ENCODE measurements at regions not wholly inside any gene's neighbourhood (a gene's known extent, or its start where the extent isn't known, plus 50 kb on each side); places are given as distances from the start of the nearest gene placed in this dataset.
"Not testable (repeated sequence)": the region's sequence is repeated elsewhere in the genome, so short reads cannot be mapped to it uniquely, and the experiment has no call there.

GRCh38 chr22:48299801-48300200, 1527.9 kb downstream of the BRD1 start:
- no peaks in the 10 kb centered on the region for H3K4me1 ChIP-seq (ENCODE audit: insufficient read depth)
- H3K9me3 ChIP-seq (ENCODE audit: low read depth) = no peaks in the 10 kb centered on the region
- H3K27me3 ChIP-seq (replicated peaks; ENCODE audit: insufficient read depth) = no peaks in the 10 kb centered on the region
- H3K27ac ChIP-seq = no peak overlapping the region
- H2AFZ ChIP-seq = no peak overlapping the region
- no peak overlapping the region for H3K4me3 ChIP-seq
- H3K36me3 ChIP-seq (ENCODE audit: low read depth) = no peaks in the 10 kb centered on the region
- H3K9ac ChIP-seq = no peak overlapping the region
- H4K20me1 ChIP-seq (ENCODE audit: insufficient read depth) = no peaks in the 10 kb centered on the region
- H3K9me2 ChIP-seq (ENCODE audit: insufficient read depth) = no peaks in the 10 kb centered on the region
- in situ Hi-C loops (cut with MboI) = no loop called here
- no peak for DNase-seq
- no peak overlapping the region for H3K4me2 ChIP-seq (ENCODE audit: unreplicated experiment)
- WGBS, 2 experiments (ENCODE audit: low coverage in 1 of 2, low lambda C conversion rate in 2 of 2, missing lambda C conversion rate in 2 of 2) = 70 to 72% methylated on average over 18 of the region's 18 CpGs
- no peaks in the 10 kb centered on the region for H3K79me2 ChIP-seq (ENCODE audit: insufficient read depth)
- H3F3A ChIP-seq (ENCODE audit: insufficient read depth) = no peaks in the 10 kb centered on the region
- TF ChIP-seq EZH2 (IDR thresholded peaks at IDR 0.05; ENCODE audit: insufficient read depth, poor library complexity, severe bottlenecking) (no peak), EZH2phosphoT487 (IDR thresholded peaks at IDR 0.05; ENCODE audit: insufficient read depth, low read depth) (no peak)

DNA sequence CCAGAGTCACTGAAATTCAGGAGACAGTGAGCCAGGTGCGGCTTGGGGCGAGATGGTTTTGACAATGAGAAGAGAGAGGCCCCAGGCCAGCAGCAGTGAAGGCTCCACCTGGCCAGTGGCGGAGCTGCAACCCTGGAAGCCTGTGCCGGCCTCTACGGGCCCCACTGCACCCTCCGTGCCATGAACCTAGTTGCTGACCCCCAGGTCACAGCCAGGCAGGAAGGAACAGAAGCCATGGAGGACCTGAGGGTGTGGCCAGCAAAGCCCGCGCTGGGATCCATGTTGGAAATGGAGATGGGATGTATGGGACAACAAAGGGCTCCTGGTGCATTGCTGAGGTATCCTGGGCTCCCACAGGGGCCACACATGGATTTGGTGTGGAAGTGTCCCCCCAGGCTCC, 1528.5 kb downstream of the BRD1 start:
- Histone ChIP-seq H3K9me2 (ENCODE audit: insufficient read depth) (no peaks in the 10 kb centered on the region; the same call in 1 of the 2 replicates), H3K9ac (no peak overlapping the region), H3K27me3 (replicated peaks; ENCODE audit: insufficient read depth) (no peaks in the 10 kb centered on the region), H3K4me3 (no peak overlapping the region), H3K4me1 (ENCODE audit: insufficient read depth) (no peaks in the 10 kb centered on the region), H2AFZ (no peak overlapping the region), H3K4me2 (ENCODE audit: unreplicated experiment) (no peak overlapping the region), H3K79me2 (ENCODE audit: insufficient read depth) (no peaks in the 10 kb centered on the region), H3K27ac (no peak overlapping the region), H3K9me3 (ENCODE audit: low read depth) (no peaks in the 10 kb centered on the region), H4K20me1 (ENCODE audit: insufficient read depth) (no peaks in the 10 kb centered on the region), H3F3A (ENCODE audit: insufficient read depth) (no peaks in the 10 kb centered on the region), H3K36me3 (ENCODE audit: low read depth) (no peaks in the 10 kb centered on the region)
- in situ Hi-C loops (cut with MboI) = no loop called here
- 56 to 57% methylated on average over 8 of the region's 8 CpGs for WGBS, 2 experiments (ENCODE audit: low coverage in 1 of 2, low lambda C conversion rate in 2 of 2, missing lambda C conversion rate in 2 of 2)
- TF ChIP-seq EZH2phosphoT487 (IDR thresholded peaks at IDR 0.05; ENCODE audit: insufficient read depth, low read depth) (no peak), EZH2 (IDR thresholded peaks at IDR 0.05; ENCODE audit: insufficient read depth, poor library complexity, severe bottlenecking) (no peak)
- no peak for DNase-seq

DNA sequence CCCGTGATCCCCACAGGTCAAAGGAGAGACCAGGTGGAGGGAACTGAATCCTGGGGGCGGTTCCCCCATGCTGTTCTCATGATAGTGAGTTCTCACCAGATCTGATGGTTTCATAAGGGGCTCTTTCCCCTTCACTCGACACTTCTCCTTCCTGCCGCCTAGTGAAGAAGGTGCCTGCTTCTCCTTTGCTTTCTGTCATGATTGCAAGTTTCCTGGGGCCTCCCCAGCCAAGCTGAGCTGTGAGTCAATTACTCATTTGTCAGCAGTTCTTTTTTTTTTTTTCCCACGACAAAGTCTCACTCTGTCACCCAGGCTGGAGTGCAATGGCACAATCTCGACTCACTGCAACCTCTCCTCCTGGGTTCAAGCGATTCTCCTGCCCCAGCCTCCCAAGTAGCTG, 1530.4 kb downstream of the BRD1 start:
- H3K9me2 ChIP-seq (ENCODE audit: insufficient read depth) = no peaks in the 10 kb centered on the region; the same call in 1 of the 2 replicates
- WGBS, 2 experiments (ENCODE audit: low coverage in 1 of 2, low lambda C conversion rate in 2 of 2, missing lambda C conversion rate in 2 of 2) = 45 to 61% methylated on average over 5 to 7 of the region's 7 CpGs
- H3K27ac ChIP-seq = no peak overlapping the region
- in situ Hi-C loops (cut with MboI) = no loop called here
- no peak overlapping the region for H3K4me2 ChIP-seq (ENCODE audit: unreplicated experiment)
- no peak overlapping the region for H3K9ac ChIP-seq
- H3F3A ChIP-seq (ENCODE audit: insufficient read depth) = no peaks in the 10 kb centered on the region
- no peak overlapping the region for H3K4me3 ChIP-seq
- H3K27me3 ChIP-seq (replicated peaks; ENCODE audit: insufficient read depth) = no peaks in the 10 kb centered on the region
- no peaks in the 10 kb centered on the region for H3K4me1 ChIP-seq (ENCODE audit: insufficient read depth)
- no peak overlapping the region for H2AFZ ChIP-seq
- no peaks in the 10 kb centered on the region for H3K9me3 ChIP-seq (ENCODE audit: low read depth)
- DNase-seq = no peak
- TF ChIP-seq EZH2phosphoT487 (IDR thresholded peaks at IDR 0.05; ENCODE audit: insufficient read depth, low read depth) (no peak), EZH2 (IDR thresholded peaks at IDR 0.05; ENCODE audit: insufficient read depth, poor library complexity, severe bottlenecking) (no peak)
- no peaks in the 10 kb centered on the region for H4K20me1 ChIP-seq (ENCODE audit: insufficient read depth)
- no peaks in the 10 kb centered on the region for H3K36me3 ChIP-seq (ENCODE audit: low read depth)
- no peaks in the 10 kb centered on the region for H3K79me2 ChIP-seq (ENCODE audit: insufficient read depth)

DNA sequence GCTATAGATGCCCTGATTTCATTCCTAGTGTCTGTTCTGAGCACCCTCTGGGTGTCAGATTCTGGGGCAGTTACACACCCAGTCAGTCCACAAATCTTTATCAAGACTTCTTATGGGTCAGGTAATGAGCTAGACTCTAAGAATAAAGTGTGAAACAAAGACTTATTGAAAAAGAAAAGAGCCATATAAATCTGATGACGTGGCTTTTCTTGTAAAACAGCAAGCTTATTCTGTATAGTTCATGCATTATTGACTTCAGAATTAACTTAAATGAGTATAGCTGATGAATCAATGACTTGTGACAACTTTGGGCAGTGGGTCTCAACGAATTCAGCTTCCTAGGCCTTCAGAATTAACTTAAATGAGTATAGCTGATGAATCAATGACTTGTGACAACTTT, 1527.5 kb downstream of the TBC1D22A start:
- H4K20me1 ChIP-seq (ENCODE audit: insufficient read depth); H3K9me2 ChIP-seq (ENCODE audit: insufficient read depth); H3K36me3 ChIP-seq (ENCODE audit: low read depth); H3K9me3 ChIP-seq (ENCODE audit: low read depth); DNase-seq; H3K4me2 ChIP-seq (ENCODE audit: unreplicated experiment); H3K27ac ChIP-seq; H3F3A ChIP-seq (ENCODE audit: insufficient read depth); H3K9ac ChIP-seq; in situ Hi-C loops (cut with MboI); H2AFZ ChIP-seq; H3K4me3 ChIP-seq; H3K79me2 ChIP-seq (ENCODE audit: insufficient read depth); H3K4me1 ChIP-seq (ENCODE audit: insufficient read depth); H3K27me3 ChIP-seq (replicated peaks; ENCODE audit: insufficient read depth): not testable (repeated sequence)
- 5% methylated on average over 2 of the region's 2 CpGs for WGBS, 2 experiments (ENCODE audit: low coverage in 1 of 2, low lambda C conversion rate in 2 of 2, missing lambda C conversion rate in 2 of 2)

- H3K4me1 ChIP-seq (ENCODE audit: insufficient read depth) = no peaks in the 10 kb centered on the region
- no peaks in the 10 kb centered on the region for H3K9me3 ChIP-seq (ENCODE audit: low read depth)
- H3K27me3 ChIP-seq (replicated peaks; ENCODE audit: insufficient read depth) = no peaks in the 10 kb centered on the region
- no peak overlapping the region for H2AFZ ChIP-seq
- H3F3A ChIP-seq (ENCODE audit: insufficient read depth) = no peaks in the 10 kb centered on the region
- no peaks in the 10 kb centered on the region for H3K79me2 ChIP-seq (ENCODE audit: insufficient read depth)
- no peak overlapping the region for H3K27ac ChIP-seq
- 39 to 50% methylated on average over 3 of the region's 3 CpGs for WGBS, 2 experiments (ENCODE audit: low coverage in 1 of 2, low lambda C conversion rate in 2 of 2, missing lambda C conversion rate in 2 of 2)
- no peak for DNase-seq
- H3K9me2 ChIP-seq (ENCODE audit: insufficient read depth) = no peaks in the 10 kb centered on the region
- H3K4me3 ChIP-seq = no peak overlapping the region
- in situ Hi-C loops (cut with MboI) = no loop called here
- no peaks in the 10 kb centered on the region for H3K36me3 ChIP-seq (ENCODE audit: low read depth)
- no peak overlapping the region for H3K4me2 ChIP-seq (ENCODE audit: unreplicated experiment)
- TF ChIP-seq EZH2 (IDR thresholded peaks at IDR 0.05; ENCODE audit: insufficient read depth, poor library complexity, severe bottlenecking) = no peak
- no peak for TF ChIP-seq EZH2phosphoT487 (IDR thresholded peaks at IDR 0.05; ENCODE audit: insufficient read depth, low read depth)
- H3K9ac ChIP-seq = no peak overlapping the region
- H4K20me1 ChIP-seq (ENCODE audit: insufficient read depth) = no peaks in the 10 kb centered on the region
These were observed 1526.0 kb downstream of the TBC1D22A start for GRCh38 chr22:48288376-48288940.
